ENCODE measurements at regions not wholly inside any gene's neighbourhood (a gene's known extent, or its start where the extent isn't known, plus 50 kb on each side); places are given as distances from the start of the nearest gene placed in this dataset.
A peak's percentile ranks its signal among the peaks of the same experiment; 100 is the strongest.

GRCh38 chr6:1080453-1081337 lies 231.2 kb upstream of the FOXQ1 start:
- FAIRE-seq, result no peak

GRCh38 chr6:1079525-1079924 lies 232.4 kb upstream of the FOXQ1 start:
- no peaks in the 10 kb centered on the region for H3K9me3 ChIP-seq (ENCODE audit: control insufficient read depth in 2 of 2, insufficient read depth in 1 of 2, low read depth in 1 of 2, low read length in 1 of 2)
- no peak overlapping the region for H3K27ac ChIP-seq (ENCODE audit: low read depth in 1 of 3, low read length in 2 of 3)
- WGBS, 3 donors, result 80 to 90% (median 88%) methylated on average over 6 of the region's 6 CpGs
- no peak for FAIRE-seq
- H3K4me3 ChIP-seq (ENCODE audit: low read depth in 1 of 3, low read length in 3 of 3), result no peak overlapping the region
- H3K4me1 ChIP-seq (ENCODE audit: control insufficient read depth in 3 of 3, insufficient read depth in 2 of 3, low read depth in 1 of 3, low read length in 2 of 3), result peaks cover 0 to 32% (median 8%) of the 10 kb centered on the region in 3 donors
- no peak for DNase-seq
- no peaks in the 10 kb centered on the region for H3K36me3 ChIP-seq (ENCODE audit: control insufficient read depth in 3 of 3, insufficient read depth in 2 of 3, low read depth in 1 of 3, low read length in 3 of 3)
- H3K27me3 ChIP-seq (ENCODE audit: control insufficient read depth in 3 of 3, insufficient read depth in 3 of 3, low read length in 3 of 3), result no peaks in the 10 kb centered on the region

More at GRCh38 chr6:1080453-1081337, 231.2 kb upstream of the FOXQ1 start:
- Histone ChIP-seq H3K27me3 (ENCODE audit: control insufficient read depth in 3 of 3, insufficient read depth in 3 of 3, low read length in 3 of 3) (no peaks in the 10 kb centered on the region), H3K36me3 (ENCODE audit: control insufficient read depth in 3 of 3, insufficient read depth in 2 of 3, low read depth in 1 of 3, low read length in 3 of 3) (no peaks in the 10 kb centered on the region), H3K9me3 (ENCODE audit: control insufficient read depth in 2 of 2, insufficient read depth in 1 of 2, low read depth in 1 of 2, low read length in 1 of 2) (no peaks in the 10 kb centered on the region), H3K4me1 (ENCODE audit: control insufficient read depth in 3 of 3, insufficient read depth in 2 of 3, low read depth in 1 of 3, low read length in 2 of 3) (peaks cover 0 to 25% (median 8%) of the 10 kb centered on the region in 3 donors), H3K27ac (ENCODE audit: low read depth in 1 of 3, low read length in 2 of 3) (peak overlapping the region in 1 of 3 donors; percentile 26), H3K4me3 (ENCODE audit: low read depth in 1 of 3, low read length in 3 of 3) (no peak overlapping the region)
- DNase-seq, result peak; percentile 65 to 71
- 60 to 84% (median 69%) methylated on average over 33 to 34 of the region's 34 CpGs for WGBS, 3 donors

GRCh38 chr6:1077478-1078416 lies 234.2 kb upstream of the FOXQ1 start:
- WGBS, 3 donors, result 88 to 93% (median 90%) methylated on average over 22 of the region's 22 CpGs
- no peak for FAIRE-seq
- H3K27ac ChIP-seq (ENCODE audit: low read depth in 1 of 3, low read length in 2 of 3), result no peak overlapping the region
- no peaks in the 10 kb centered on the region for H3K36me3 ChIP-seq (ENCODE audit: control insufficient read depth in 3 of 3, insufficient read depth in 2 of 3, low read depth in 1 of 3, low read length in 3 of 3)
- no peaks in the 10 kb centered on the region for H3K9me3 ChIP-seq (ENCODE audit: control insufficient read depth in 2 of 2, insufficient read depth in 1 of 2, low read depth in 1 of 2, low read length in 1 of 2)
- no peaks in the 10 kb centered on the region for H3K27me3 ChIP-seq (ENCODE audit: control insufficient read depth in 3 of 3, insufficient read depth in 3 of 3, low read length in 3 of 3)
- H3K4me3 ChIP-seq (ENCODE audit: low read depth in 1 of 3, low read length in 3 of 3), result no peak overlapping the region
- H3K4me1 ChIP-seq (ENCODE audit: control insufficient read depth in 3 of 3, insufficient read depth in 2 of 3, low read depth in 1 of 3, low read length in 2 of 3), result peaks cover 0 to 32% (median 8%) of the 10 kb centered on the region in 3 donors
- DNase-seq, result no peak

- no peak overlapping the region for H3K27ac ChIP-seq (ENCODE audit: low read depth in 1 of 3, low read length in 2 of 3)
- H3K27me3 ChIP-seq (ENCODE audit: control insufficient read depth in 3 of 3, insufficient read depth in 3 of 3, low read length in 3 of 3), result no peaks in the 10 kb centered on the region
- no peaks in the 10 kb centered on the region for H3K36me3 ChIP-seq (ENCODE audit: control insufficient read depth in 3 of 3, insufficient read depth in 2 of 3, low read depth in 1 of 3, low read length in 3 of 3)
- no peak overlapping the region for H3K4me3 ChIP-seq (ENCODE audit: low read depth in 1 of 3, low read length in 3 of 3)
- no peaks in the 10 kb centered on the region for H3K9me3 ChIP-seq (ENCODE audit: control insufficient read depth in 2 of 2, insufficient read depth in 1 of 2, low read depth in 1 of 2, low read length in 1 of 2)
- WGBS, 3 donors, result 39 to 64% (median 53%) methylated on average over 17 of the region's 17 CpGs
- DNase-seq, result peak; percentile 36 to 51
- FAIRE-seq, result no peak
- peaks cover 0 to 32% (median 8%) of the 10 kb centered on the region in 3 donors for H3K4me1 ChIP-seq (ENCODE audit: control insufficient read depth in 3 of 3, insufficient read depth in 2 of 3, low read depth in 1 of 3, low read length in 2 of 3)
Observed at GRCh38 chr6:1076531-1077459, 235.1 kb upstream of the FOXQ1 start.

GRCh38 chr6:1075880-1076279 lies 236.0 kb upstream of the FOXQ1 start:
- DNase-seq, result no peak
- no peak for FAIRE-seq
- WGBS, 3 donors, result 57 to 78% (median 61%) methylated on average over 4 of the region's 4 CpGs
- Histone ChIP-seq H3K27me3 (ENCODE audit: control insufficient read depth in 3 of 3, insufficient read depth in 3 of 3, low read length in 3 of 3) (no peaks in the 10 kb centered on the region), H3K27ac (ENCODE audit: low read depth in 1 of 3, low read length in 2 of 3) (no peak overlapping the region), H3K4me3 (ENCODE audit: low read depth in 1 of 3, low read length in 3 of 3) (no peak overlapping the region), H3K36me3 (ENCODE audit: control insufficient read depth in 3 of 3, insufficient read depth in 2 of 3, low read depth in 1 of 3, low read length in 3 of 3) (no peaks in the 10 kb centered on the region), H3K9me3 (ENCODE audit: control insufficient read depth in 2 of 2, insufficient read depth in 1 of 2, low read depth in 1 of 2, low read length in 1 of 2) (no peaks in the 10 kb centered on the region), H3K4me1 (ENCODE audit: control insufficient read depth in 3 of 3, insufficient read depth in 2 of 3, low read depth in 1 of 3, low read length in 2 of 3) (peaks cover 0 to 28% (median 3%) of the 10 kb centered on the region in 3 donors)

GRCh38 chr6:1075444-1075843 lies 236.5 kb upstream of the FOXQ1 start:
- no peaks in the 10 kb centered on the region for H3K9me3 ChIP-seq (ENCODE audit: control insufficient read depth in 2 of 2, insufficient read depth in 1 of 2, low read depth in 1 of 2, low read length in 1 of 2)
- no peak overlapping the region for H3K4me3 ChIP-seq (ENCODE audit: low read depth in 1 of 3, low read length in 3 of 3)
- DNase-seq (no peak), FAIRE-seq (no peak)
- H3K36me3 ChIP-seq (ENCODE audit: control insufficient read depth in 3 of 3, insufficient read depth in 2 of 3, low read depth in 1 of 3, low read length in 3 of 3), result no peaks in the 10 kb centered on the region
- H3K27me3 ChIP-seq (ENCODE audit: control insufficient read depth in 3 of 3, insufficient read depth in 3 of 3, low read length in 3 of 3), result no peaks in the 10 kb centered on the region
- 45 to 76% (median 71%) methylated on average over 4 of the region's 4 CpGs for WGBS, 3 donors
- peaks cover 0 to 24% (median 3%) of the 10 kb centered on the region in 3 donors for H3K4me1 ChIP-seq (ENCODE audit: control insufficient read depth in 3 of 3, insufficient read depth in 2 of 3, low read depth in 1 of 3, low read length in 2 of 3)
- H3K27ac ChIP-seq (ENCODE audit: low read depth in 1 of 3, low read length in 2 of 3), result no peak overlapping the region

GRCh38 chr6:1070085-1070521 lies 241.8 kb upstream of the FOXQ1 start:
- no peaks in the 10 kb centered on the region for H3K36me3 ChIP-seq (ENCODE audit: control insufficient read depth in 3 of 3, insufficient read depth in 2 of 3, low read depth in 1 of 3, low read length in 3 of 3)
- no peaks in the 10 kb centered on the region for H3K9me3 ChIP-seq (ENCODE audit: control insufficient read depth in 2 of 2, insufficient read depth in 1 of 2, low read depth in 1 of 2, low read length in 1 of 2)
- FAIRE-seq (no peak), DNase-seq (peak; percentile 37 to 57)
- 9 to 33% (median 20%) methylated on average over 12 of the region's 12 CpGs for WGBS, 3 donors
- H3K27ac ChIP-seq (ENCODE audit: low read depth in 1 of 3, low read length in 2 of 3), result no peak overlapping the region
- peaks cover 0 to 9% (median 0%) of the 10 kb centered on the region in 3 donors for H3K4me1 ChIP-seq (ENCODE audit: control insufficient read depth in 3 of 3, insufficient read depth in 2 of 3, low read depth in 1 of 3, low read length in 2 of 3)
- no peak overlapping the region for H3K4me3 ChIP-seq (ENCODE audit: low read depth in 1 of 3, low read length in 3 of 3)
- no peaks in the 10 kb centered on the region for H3K27me3 ChIP-seq (ENCODE audit: control insufficient read depth in 3 of 3, insufficient read depth in 3 of 3, low read length in 3 of 3)

Measured in small intestine (tissue), 7 donors.